SIG-M5 treated with dmso at 0.1 percent for 504 hours (cell line): ENCODE measurements at regions not wholly inside any gene's neighbourhood (a gene's known extent, or its start where the extent isn't known, plus 50 kb on each side); places are given as distances from the start of the nearest gene placed in this dataset.

ENCODE experiments used
- DNase-seq: peaks from one replicate; lab custom pipeline; 2025; ENCODE audit not compliant: unreplicated experiment; lab: John Stamatoyannopoulos, UW

GRCh38 chr5:174282391-174282790 lies 236.9 kb downstream of the NSG2 start:
- DNase-seq: no peak

GRCh38 chr5:174283211-174284005 lies 237.9 kb downstream of the NSG2 start:
- no peak for DNase-seq

GRCh38 chr5:174284873-174285272 lies 239.4 kb downstream of the NSG2 start:
- DNase-seq: no peak

- no peak for DNase-seq
Measured at GRCh38 chr5:174287761-174288160, 242.3 kb downstream of the NSG2 start.

- no peak for DNase-seq
Measured at GRCh38 chr5:174288439-174288838, 242.9 kb downstream of the NSG2 start.

- DNase-seq: no peak
Measured at GRCh38 chr5:174291162-174291561, 245.7 kb downstream of the NSG2 start.

- no peak for DNase-seq
Measured at GRCh38 chr5:174292348-174292747, 246.8 kb downstream of the NSG2 start.

- no peak for DNase-seq
Measured at GRCh38 chr5:174293006-174293405, 247.5 kb downstream of the NSG2 start.

GRCh38 chr5:174293481-174293880 lies 248.0 kb downstream of the NSG2 start:
- DNase-seq: no peak

- no peak for DNase-seq
Measured at GRCh38 chr5:174294891-174295620, 249.6 kb downstream of the NSG2 start.

GRCh38 chr5:174295702-174296436 lies 250.4 kb downstream of the NSG2 start:
- DNase-seq: no peak

GRCh38 chr5:174300118-174300940 lies 254.8 kb downstream of the NSG2 start:
- DNase-seq: peak; percentile 20

GRCh38 chr5:174300941-174301761 lies 255.6 kb downstream of the NSG2 start:
- no peak for DNase-seq

GRCh38 chr5:174301848-174302625 lies 256.5 kb downstream of the NSG2 start:
- no peak for DNase-seq

- DNase-seq: no peak
Measured at GRCh38 chr5:174303035-174303434, 257.5 kb downstream of the NSG2 start.

- no peak for DNase-seq
Measured at GRCh38 chr5:174303437-174304045, 258.0 kb downstream of the NSG2 start.

- DNase-seq: no peak
Measured at GRCh38 chr5:174305241-174305681, 259.8 kb downstream of the NSG2 start.

- DNase-seq: no peak
Measured at GRCh38 chr5:174306345-174307030, 261.0 kb downstream of the NSG2 start.
